ENCODE measurements at regions not wholly inside any gene's neighbourhood (a gene's known extent, or its start where the extent isn't known, plus 50 kb on each side); places are given as distances from the start of the nearest gene placed in this dataset.

- no peak for DNase-seq (ENCODE audit: low read depth in 3 of 3)
Measured at GRCh38 chr16:59729613-59730012, 995.5 kb upstream of the GOT2 start.

- no peak for DNase-seq (ENCODE audit: low read depth in 3 of 3)
Measured at GRCh38 chr16:59719121-59719520, 985.0 kb upstream of the GOT2 start.

GRCh38 chr16:59707436-59708226 is 973.5 kb upstream of the GOT2 start:
- DNase-seq (ENCODE audit: low read depth in 3 of 3): no peak

- DNase-seq (ENCODE audit: low read depth in 3 of 3): no peak
Measured at GRCh38 chr16:59701963-59702930, 968.1 kb upstream of the GOT2 start.

GRCh38 chr16:59699786-59700185 is 965.7 kb upstream of the GOT2 start:
- DNase-seq (ENCODE audit: low read depth in 3 of 3): no peak

- no peak for DNase-seq (ENCODE audit: low read depth in 3 of 3)
Measured at GRCh38 chr16:59698346-59699020, 964.4 kb upstream of the GOT2 start.

GRCh38 chr16:59697761-59698160 is 963.6 kb upstream of the GOT2 start:
- DNase-seq (ENCODE audit: low read depth in 3 of 3): no peak

GRCh38 chr16:59697236-59697635 is 963.1 kb upstream of the GOT2 start:
- DNase-seq (ENCODE audit: low read depth in 3 of 3): no peak

GRCh38 chr16:59696495-59696894 is 962.4 kb upstream of the GOT2 start:
- DNase-seq (ENCODE audit: low read depth in 3 of 3): no peak

GRCh38 chr16:59690216-59690615 is 956.1 kb upstream of the GOT2 start:
- DNase-seq (ENCODE audit: low read depth in 3 of 3): no peak

- DNase-seq (ENCODE audit: low read depth in 3 of 3): no peak
Measured at GRCh38 chr16:59688006-59688405, 953.9 kb upstream of the GOT2 start.

- DNase-seq (ENCODE audit: low read depth in 3 of 3): no peak
Measured at GRCh38 chr16:59686405-59686804, 952.3 kb upstream of the GOT2 start.

GRCh38 chr16:59684911-59685310 is 950.8 kb upstream of the GOT2 start:
- no peak for DNase-seq (ENCODE audit: low read depth in 3 of 3)

- no peak for DNase-seq (ENCODE audit: low read depth in 3 of 3)
Measured at GRCh38 chr16:59683709-59684108, 949.6 kb upstream of the GOT2 start.

- no peak for DNase-seq (ENCODE audit: low read depth in 3 of 3)
Measured at GRCh38 chr16:59665618-59666220, 931.6 kb upstream of the GOT2 start.

- no peak for DNase-seq (ENCODE audit: low read depth in 3 of 3)
Measured at GRCh38 chr16:59658572-59658971, 924.5 kb upstream of the GOT2 start.

- no peak for DNase-seq (ENCODE audit: low read depth in 3 of 3)
Measured at GRCh38 chr16:59655031-59655430, 920.9 kb upstream of the GOT2 start.

- no peak for DNase-seq (ENCODE audit: low read depth in 3 of 3)
Measured at GRCh38 chr16:59654455-59654854, 920.3 kb upstream of the GOT2 start.

GRCh38 chr16:59651662-59652061 is 917.5 kb upstream of the GOT2 start:
- DNase-seq (ENCODE audit: low read depth in 3 of 3): no peak

GRCh38 chr16:59645194-59645593 is 911.1 kb upstream of the GOT2 start:
- DNase-seq (ENCODE audit: low read depth in 3 of 3): no peak

GRCh38 chr16:59635674-59636073 is 901.6 kb upstream of the GOT2 start:
- DNase-seq (ENCODE audit: low read depth in 3 of 3): no peak

- DNase-seq (ENCODE audit: low read depth in 3 of 3): no peak
Measured at GRCh38 chr16:59634951-59635350, 900.8 kb upstream of the GOT2 start.

All from stimulated activated CD4-positive, alpha-beta T cell treated with anti-CD3 and anti-CD28 coated beads, TNF-alpha, amount 100 ng/mL, for 48 hours (primary cell).